ENCODE measurements at regions not wholly inside any gene's neighbourhood (a gene's known extent, or its start where the extent isn't known, plus 50 kb on each side); places are given as distances from the start of the nearest gene placed in this dataset.

DNA sequence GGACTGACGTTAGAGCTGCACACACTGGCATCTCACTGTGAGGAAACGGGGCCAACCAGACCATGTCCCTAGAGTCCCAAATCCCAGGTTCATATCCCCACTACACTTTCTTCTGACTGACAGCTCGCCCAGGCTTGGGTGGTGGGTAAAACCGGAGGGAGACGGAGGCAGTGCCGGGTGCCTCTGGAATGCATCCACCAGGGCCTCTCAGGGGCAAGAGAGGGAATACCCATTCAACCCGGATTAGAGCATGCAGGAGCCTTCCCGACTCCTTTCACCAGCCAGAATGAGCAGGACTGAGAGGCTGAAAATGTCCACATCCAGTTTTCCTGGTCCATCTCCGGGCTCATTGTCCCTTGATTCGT lies 297.2 kb downstream of the ADGRD1 start:
- H3K27ac Mint-ChIP-seq, result no peak overlapping the region
- no peaks in the 10 kb centered on the region for H3K9me3 Mint-ChIP-seq (ENCODE audit: low read depth)
- H3K4me3 Mint-ChIP-seq (ENCODE audit: low read depth), result no peak overlapping the region
- H3K4me1 Mint-ChIP-seq (ENCODE audit: low read depth), result peaks cover 4% of the 10 kb centered on the region
- TF ChIP-seq, protein P1, sequence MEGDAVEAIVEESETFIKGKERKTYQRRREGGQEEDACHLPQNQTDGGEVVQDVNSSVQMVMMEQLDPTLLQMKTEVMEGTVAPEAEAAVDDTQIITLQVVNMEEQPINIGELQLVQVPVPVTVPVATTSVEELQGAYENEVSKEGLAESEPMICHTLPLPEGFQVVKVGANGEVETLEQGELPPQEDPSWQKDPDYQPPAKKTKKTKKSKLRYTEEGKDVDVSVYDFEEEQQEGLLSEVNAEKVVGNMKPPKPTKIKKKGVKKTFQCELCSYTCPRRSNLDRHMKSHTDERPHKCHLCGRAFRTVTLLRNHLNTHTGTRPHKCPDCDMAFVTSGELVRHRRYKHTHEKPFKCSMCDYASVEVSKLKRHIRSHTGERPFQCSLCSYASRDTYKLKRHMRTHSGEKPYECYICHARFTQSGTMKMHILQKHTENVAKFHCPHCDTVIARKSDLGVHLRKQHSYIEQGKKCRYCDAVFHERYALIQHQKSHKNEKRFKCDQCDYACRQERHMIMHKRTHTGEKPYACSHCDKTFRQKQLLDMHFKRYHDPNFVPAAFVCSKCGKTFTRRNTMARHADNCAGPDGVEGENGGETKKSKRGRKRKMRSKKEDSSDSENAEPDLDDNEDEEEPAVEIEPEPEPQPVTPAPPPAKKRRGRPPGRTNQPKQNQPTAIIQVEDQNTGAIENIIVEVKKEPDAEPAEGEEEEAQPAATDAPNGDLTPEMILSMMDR (IDR thresholded peaks at IDR 0.05; ENCODE audit: unreplicated experiment), result no peak
- DNase-seq (ENCODE audit: low spot score, unreplicated experiment), result no peak
- H3K36me3 Mint-ChIP-seq (ENCODE audit: insufficient read depth), result no peaks in the 10 kb centered on the region
- H3K27me3 Mint-ChIP-seq, result peaks cover 15% of the 10 kb centered on the region

GRCh38 chr12:131251336-131252101 lies 297.8 kb downstream of the ADGRD1 start:
- TF ChIP-seq, protein P1 (IDR thresholded peaks at IDR 0.05; ENCODE audit: unreplicated experiment), result no peak
- H3K4me3 Mint-ChIP-seq (ENCODE audit: low read depth), result no peak overlapping the region
- no peaks in the 10 kb centered on the region for H3K36me3 Mint-ChIP-seq (ENCODE audit: insufficient read depth)
- H3K4me1 Mint-ChIP-seq (ENCODE audit: low read depth), result peaks cover 4% of the 10 kb centered on the region
- peaks cover 13% of the 10 kb centered on the region for H3K27me3 Mint-ChIP-seq
- H3K27ac Mint-ChIP-seq, result no peak overlapping the region
- no peaks in the 10 kb centered on the region for H3K9me3 Mint-ChIP-seq (ENCODE audit: low read depth)
- no peak for DNase-seq (ENCODE audit: low spot score, unreplicated experiment)

DNA sequence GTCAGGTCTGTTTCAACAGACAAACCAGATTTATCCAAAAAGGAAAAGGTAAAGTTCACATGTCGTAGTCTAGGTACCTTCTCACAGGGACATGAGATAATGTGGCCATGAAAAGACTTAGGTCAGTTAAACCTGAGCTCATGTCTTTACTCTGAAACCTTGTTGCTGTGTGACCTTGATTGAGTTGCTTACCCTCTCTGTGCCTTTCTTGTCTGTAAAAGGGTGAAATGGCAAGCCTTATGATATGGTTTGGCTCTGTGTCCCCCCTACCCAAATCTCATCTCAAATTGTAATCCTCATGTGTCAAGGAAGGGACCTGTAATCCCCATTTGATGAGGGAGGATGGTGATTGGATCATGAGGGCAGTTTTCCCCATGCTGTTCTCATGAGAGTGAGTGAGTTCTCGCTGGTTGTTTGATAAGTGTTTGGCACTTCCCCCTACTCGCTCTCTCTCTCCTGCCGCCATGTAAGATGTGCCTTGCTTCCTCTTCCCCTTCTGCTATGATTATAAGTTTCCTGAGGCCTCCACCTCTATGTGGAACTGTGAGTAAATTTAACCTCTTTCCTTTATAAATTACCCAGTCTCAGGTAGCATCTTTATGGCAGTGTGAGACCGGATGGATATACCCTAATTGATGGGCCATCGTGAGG lies 299.8 kb downstream of the ADGRD1 start:
- TF ChIP-seq, protein P1 (IDR thresholded peaks at IDR 0.05; ENCODE audit: unreplicated experiment), result no peak
- Mint-ChIP-seq H3K27me3 (peaks cover 7% of the 10 kb centered on the region), H3K4me3 (ENCODE audit: low read depth) (no peak overlapping the region), H3K9me3 (ENCODE audit: low read depth) (no peaks in the 10 kb centered on the region), H3K27ac (no peak overlapping the region), H3K4me1 (ENCODE audit: low read depth) (peaks cover 4% of the 10 kb centered on the region), H3K36me3 (ENCODE audit: insufficient read depth) (no peaks in the 10 kb centered on the region)
- no peak for DNase-seq (ENCODE audit: low spot score, unreplicated experiment)

- Mint-ChIP-seq H3K9me3 (ENCODE audit: low read depth) (no peaks in the 10 kb centered on the region), H3K4me1 (ENCODE audit: low read depth) (peaks cover 4% of the 10 kb centered on the region), H3K27ac (no peak overlapping the region), H3K36me3 (ENCODE audit: insufficient read depth) (no peaks in the 10 kb centered on the region), H3K27me3 (peaks cover 7% of the 10 kb centered on the region), H3K4me3 (ENCODE audit: low read depth) (no peak overlapping the region)
- TF ChIP-seq, protein P1 (IDR thresholded peaks at IDR 0.05; ENCODE audit: unreplicated experiment), result no peak
- no peak for DNase-seq (ENCODE audit: low spot score, unreplicated experiment)
These were observed 300.7 kb downstream of the ADGRD1 start for GRCh38 chr12:131254374-131254773.

- Mint-ChIP-seq H3K36me3 (ENCODE audit: insufficient read depth) (no peaks in the 10 kb centered on the region), H3K4me1 (ENCODE audit: low read depth) (no peaks in the 10 kb centered on the region), H3K9me3 (ENCODE audit: low read depth) (no peaks in the 10 kb centered on the region), H3K27ac (no peak overlapping the region), H3K27me3 (peaks cover 16% of the 10 kb centered on the region), H3K4me3 (ENCODE audit: low read depth) (no peak overlapping the region)
- TF ChIP-seq, protein P1 (IDR thresholded peaks at IDR 0.05; ENCODE audit: unreplicated experiment), result no peak
- DNase-seq (ENCODE audit: low spot score, unreplicated experiment), result no peak
These were observed 304.7 kb downstream of the ADGRD1 start for GRCh38 chr12:131258398-131258797.
